Panc1 (cell line): ENCODE measurements at regions not wholly inside any gene's neighbourhood (a gene's known extent, or its start where the extent isn't known, plus 50 kb on each side); places are given as distances from the start of the nearest gene placed in this dataset.

Source experiments
- CTCF ChIP-seq: fragments of 450-650 bp; IDR thresholded peaks from 2 replicates; pipeline ENCODE4 v1.5.1; 2017; ENCODE audit warnings: mild to moderate bottlenecking
- POLR2AphosphoS5 ChIP-seq: IDR thresholded peaks from 2 replicates; pipeline ENCODE4 v1.6.1; 2012; ENCODE audit warnings: mild to moderate bottlenecking, low read depth, low read length, moderate library complexity
- REST ChIP-seq, 2 experiments: IDR thresholded peaks; 2 replicates each; pipeline ENCODE4 v1.6.1; 2011 to 2012; ENCODE audit warnings: low read depth in 2 of 2, control low read depth in 1 of 2, low read length in 1 of 2, mild to moderate bottlenecking in 1 of 2, moderate library complexity in 1 of 2; ENCODE audit not compliant: insufficient read depth in 1 of 2
- SIN3A ChIP-seq: IDR thresholded peaks from 2 replicates; pipeline ENCODE4 v1.6.1; 2012; ENCODE audit warnings: low read depth, mild to moderate bottlenecking, low read length, moderate library complexity, borderline replicate concordance; ENCODE audit not compliant: insufficient read depth
- TCF7L2 ChIP-seq: IDR thresholded peaks from 2 replicates; pipeline ENCODE4 v1.6.1; 2011; ENCODE audit warnings: mild to moderate bottlenecking, low read depth, low read length, inconsistent platforms

- no peak for TF ChIP-seq CTCF
- TF ChIP-seq POLR2AphosphoS5: no peak
- no peak for TF ChIP-seq SIN3A
- no peak for TF ChIP-seq TCF7L2
- no peak for TF ChIP-seq REST (IDR thresholded peaks at IDR 0.05; ENCODE audit: insufficient read depth in 1 of 2, low read depth in 2 of 2, low read length in 1 of 2)
These were observed 134.9 kb upstream of the THBS2 start for GRCh38 chr6:169388395-169389166.
